GM21381 (cell line): ENCODE measurements at regions not wholly inside any gene's neighbourhood (a gene's known extent, or its start where the extent isn't known, plus 50 kb on each side); places are given as distances from the start of the nearest gene placed in this dataset.

Source experiments
- ATAC-seq: cut with Tn5 transposase; IDR thresholded peaks from one replicate; pipeline ENCODE4 v1.9.1; 2021; ENCODE audit warnings: mild to moderate bottlenecking, moderate library complexity; ENCODE audit not compliant: unreplicated experiment

DNA sequence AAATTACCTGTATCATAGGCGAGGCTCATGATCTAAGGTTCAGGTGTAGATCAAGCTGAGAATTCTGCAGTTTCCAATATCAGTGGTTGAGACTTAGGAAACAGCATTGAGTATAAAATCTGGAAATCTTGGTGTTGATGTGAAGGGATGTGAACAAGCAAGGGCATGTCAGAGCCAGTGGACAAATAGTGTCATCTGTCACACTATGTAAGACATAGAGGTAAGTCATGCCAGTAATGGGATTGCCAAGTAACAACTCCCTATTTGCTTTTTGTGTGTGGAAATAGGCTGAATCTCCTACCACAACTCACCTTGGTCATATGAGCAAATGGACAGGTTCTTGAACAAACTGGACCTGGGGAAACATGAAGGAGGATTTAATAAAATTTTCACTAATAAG, 334.5 kb upstream of the EMCN start:
- ATAC-seq: no peak

DNA sequence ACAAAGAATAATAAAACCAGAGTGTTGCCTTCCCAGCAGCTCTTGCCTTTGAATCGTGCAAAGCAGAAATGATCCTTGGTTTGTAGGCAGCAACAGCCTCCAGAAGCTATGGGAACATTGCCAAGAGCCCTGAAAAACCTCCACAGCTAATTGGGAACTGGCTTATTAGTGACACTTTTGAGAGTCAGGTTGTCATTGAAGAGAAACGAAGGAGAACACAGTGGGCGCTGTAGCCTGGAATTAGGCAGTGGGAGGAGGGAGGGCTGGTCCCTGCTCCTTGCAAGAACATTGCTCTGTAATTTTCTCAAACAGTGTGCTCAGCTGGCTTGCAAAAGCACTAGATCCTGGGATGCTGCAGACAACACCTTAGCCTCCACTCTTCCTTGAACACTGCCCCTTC, 331.5 kb upstream of the EMCN start:
- ATAC-seq: no peak

GRCh38 chr4:100848841-100849240, 331.0 kb upstream of the EMCN start:
- peak; percentile 67 for ATAC-seq

- peak; percentile 64 for ATAC-seq
Observed at GRCh38 chr4:100843910-100844309, 326.1 kb upstream of the EMCN start.

- ATAC-seq: no peak
Observed at GRCh38 chr4:100842856-100843255, 325.0 kb upstream of the EMCN start.

- no peak for ATAC-seq
Observed at GRCh38 chr4:100841911-100842310, 324.1 kb upstream of the EMCN start.

GRCh38 chr4:100839712-100840111, 321.9 kb upstream of the EMCN start:
- ATAC-seq: no peak

GRCh38 chr4:100838286-100838685, 320.5 kb upstream of the EMCN start:
- no peak for ATAC-seq

GRCh38 chr4:100836929-100837328, 319.1 kb upstream of the EMCN start:
- ATAC-seq: no peak

- ATAC-seq: no peak
Observed at GRCh38 chr4:100834616-100835015, 316.8 kb upstream of the EMCN start.

- no peak for ATAC-seq
Observed at GRCh38 chr4:100833906-100834305, 316.1 kb upstream of the EMCN start.

DNA sequence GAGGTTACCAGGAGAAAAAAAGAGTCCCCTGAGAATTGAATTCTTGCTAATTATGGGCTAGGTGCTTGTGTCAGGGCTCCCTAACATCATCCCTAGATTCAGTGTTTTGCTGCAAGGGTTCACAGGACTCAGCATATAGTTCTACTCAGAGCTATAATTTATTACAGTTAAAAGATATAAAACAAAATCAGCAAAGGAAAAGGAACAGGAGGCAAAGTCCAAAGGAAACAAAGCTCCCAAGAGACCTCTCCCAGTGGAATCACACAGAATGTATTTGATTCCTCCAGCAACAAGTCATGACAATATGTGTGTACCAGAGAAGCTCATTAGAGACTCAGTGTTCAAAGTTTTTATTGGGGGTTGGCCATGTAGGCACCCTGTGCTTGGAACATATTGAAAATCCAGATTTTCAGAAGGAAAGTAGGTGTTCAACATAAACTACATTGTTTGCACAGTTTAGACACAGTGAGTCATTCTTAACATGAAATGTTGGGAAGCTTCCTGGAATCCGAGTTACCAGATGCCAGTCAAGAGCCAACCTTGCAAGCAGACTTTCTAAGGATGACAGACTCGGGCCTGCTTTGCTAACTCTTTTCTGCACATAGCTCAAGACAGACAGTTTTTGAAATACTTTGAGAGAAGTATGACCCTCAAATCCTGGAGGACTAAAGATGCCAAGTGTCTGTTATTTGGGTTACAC, 311.3 kb upstream of the EMCN start:
- ATAC-seq: no peak

- ATAC-seq: no peak
Observed at GRCh38 chr4:100828364-100828763, 310.5 kb upstream of the EMCN start.

DNA sequence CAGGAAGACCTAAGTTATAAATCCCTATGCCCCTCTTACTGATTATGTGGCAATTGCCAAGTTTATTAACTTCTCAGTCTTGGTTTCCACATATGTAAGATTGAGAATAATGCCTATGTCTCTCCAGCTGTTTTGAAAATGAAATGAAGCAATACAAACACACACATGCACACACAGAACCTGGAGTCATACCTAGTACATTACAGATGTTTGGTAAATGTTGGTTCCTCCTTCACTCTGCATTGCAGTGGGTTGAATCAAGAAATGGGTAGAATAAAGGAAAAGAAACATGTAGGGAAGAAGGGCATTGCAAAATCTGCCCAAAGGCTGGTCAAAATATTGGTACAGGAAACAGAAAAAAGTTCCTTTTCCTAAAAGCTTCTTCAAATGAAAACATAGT, 309.9 kb upstream of the EMCN start:
- ATAC-seq: no peak

DNA sequence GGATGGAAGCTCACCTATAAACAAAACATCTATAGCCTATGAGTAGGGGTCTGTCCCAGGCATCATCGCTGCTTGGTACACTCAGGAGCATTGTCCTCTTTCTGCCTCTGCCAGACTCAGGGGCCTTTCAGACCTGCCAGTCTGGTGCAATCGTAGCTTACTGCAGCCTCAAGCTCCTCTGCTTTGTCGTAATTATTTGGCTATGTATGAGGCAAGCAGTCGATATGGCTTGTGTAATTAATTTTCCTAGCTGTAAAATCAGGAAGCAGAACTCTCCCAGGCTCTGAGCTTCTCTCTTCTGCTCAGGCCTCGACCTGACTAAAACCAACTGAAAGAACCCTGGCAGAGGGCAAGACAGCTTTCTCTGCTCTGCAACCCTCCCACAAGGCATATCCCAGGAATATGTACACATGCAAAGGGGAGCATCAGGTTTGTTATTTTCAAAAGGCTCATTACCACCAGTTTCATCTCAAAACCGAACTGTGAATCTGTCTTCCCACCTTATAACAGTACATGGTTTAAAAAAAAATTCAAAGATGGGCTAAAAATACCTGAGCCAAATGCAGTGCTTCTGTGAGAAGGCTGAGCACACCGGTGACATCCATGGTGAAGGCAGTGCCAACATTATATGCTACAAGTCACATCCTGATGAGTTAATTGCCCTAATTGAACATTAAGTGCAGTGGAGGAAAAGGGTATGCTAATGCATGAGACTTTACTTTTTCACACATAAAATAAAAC, 309.2 kb upstream of the EMCN start:
- ATAC-seq: no peak

- no peak for ATAC-seq
Observed at GRCh38 chr4:100826067-100826466, 308.2 kb upstream of the EMCN start.

- ATAC-seq: peak; percentile 3
Observed at GRCh38 chr4:100823993-100824323, 306.1 kb upstream of the EMCN start.

GRCh38 chr4:100823066-100823992, 305.5 kb upstream of the EMCN start:
- peak; percentile 72 for ATAC-seq

DNA sequence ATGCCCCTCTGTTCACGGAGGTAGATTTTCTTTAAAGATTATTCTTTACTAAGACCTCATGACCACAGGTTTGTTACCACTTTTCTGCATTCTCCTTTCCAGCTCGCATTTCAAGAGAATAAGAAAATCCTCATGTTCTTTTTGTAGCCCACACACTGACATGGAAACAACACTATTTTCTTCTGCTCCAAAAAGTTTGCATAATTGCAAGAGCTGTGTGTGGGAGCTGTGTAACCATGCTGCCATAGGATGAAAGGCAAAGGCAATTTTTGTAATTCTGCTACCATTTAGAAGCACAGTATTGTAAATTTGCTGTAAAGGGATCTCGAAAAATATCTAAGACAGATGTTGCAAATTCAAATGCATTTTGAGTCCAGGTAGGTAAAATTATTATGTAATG, 302.4 kb upstream of the EMCN start:
- ATAC-seq: no peak

GRCh38 chr4:100819505-100819904, 301.7 kb upstream of the EMCN start:
- ATAC-seq: no peak

- ATAC-seq: no peak
Observed at GRCh38 chr4:100816436-100817045, 298.7 kb upstream of the EMCN start.
